ENCODE measurements at regions not wholly inside any gene's neighbourhood (a gene's known extent, or its start where the extent isn't known, plus 50 kb on each side); places are given as distances from the start of the nearest gene placed in this dataset.

DNA sequence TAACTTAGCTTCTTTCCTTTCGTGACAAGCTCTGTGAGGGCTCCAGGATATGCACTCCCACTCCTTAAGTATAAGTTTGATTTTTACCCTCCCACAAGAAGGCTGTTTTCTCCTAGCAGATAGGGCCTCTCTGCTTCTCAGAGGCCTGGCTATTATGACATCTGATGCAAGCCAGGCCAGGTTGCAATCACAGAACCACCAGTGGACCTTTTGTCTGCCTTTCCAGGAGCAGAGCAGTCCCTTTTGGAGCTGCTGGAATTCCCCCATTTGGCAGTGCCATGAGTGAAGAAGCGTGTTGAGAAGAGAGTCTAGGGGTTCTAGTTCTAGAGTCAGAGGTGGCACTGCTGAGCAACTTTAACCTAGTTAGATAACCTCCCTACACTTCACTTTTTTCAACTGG, 1004.3 kb upstream of the SEMA6D start:
- in situ Hi-C loops (cut with HindIII; ENCODE audit: low pct_unique_long_range_greater_than_20kb, low sequenced_read_pairs): no loop called here
- CTCF ChIA-PET: no interaction called here
- no TSS peak for BruUV-seq (replicated peaks)

DNA sequence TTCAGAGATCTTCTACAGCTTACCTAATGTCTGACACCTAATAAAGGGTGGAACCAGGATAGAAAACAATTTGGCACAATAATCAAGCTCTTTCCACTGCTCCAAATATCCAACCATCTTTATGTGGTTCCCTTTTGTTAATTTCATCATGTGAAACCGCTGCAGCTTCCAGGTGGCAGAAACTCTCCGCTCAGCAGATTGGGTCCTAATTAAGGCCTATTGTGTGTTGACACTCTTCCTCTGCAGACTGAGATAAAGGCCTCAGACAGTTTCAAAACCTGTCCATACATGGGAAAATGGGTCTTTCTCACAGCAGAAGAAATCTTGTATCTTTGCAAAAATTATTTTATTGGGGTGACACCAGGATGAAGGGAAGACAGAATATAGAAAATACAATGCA, 1002.4 kb upstream of the SEMA6D start:
- intact Hi-C loops (cut with micrococcal nuclease; ENCODE audit: unreplicated experiment): loop anchor here (10.0 kb wide), 1 partner anchor 60 kb away; no protein-coding TSS in a partner anchor
- CTCF ChIA-PET: no interaction called here

More for the DNA sequence above, 1004.3 kb upstream of the SEMA6D start:
- POLR2A ChIA-PET: no interaction called here
- no peak overlapping the region for H3K4me3 ChIP-seq (ENCODE audit: low read depth in 2 of 2, low read length in 2 of 2)
- no peaks in the 10 kb centered on the region for H3K4me1 ChIP-seq (ENCODE audit: control insufficient read depth, insufficient read depth, low read length)
- peaks cover 3% of the 10 kb centered on the region; the same call in 1 of the 2 replicates for H3K9me3 ChIP-seq (ENCODE audit: control insufficient read depth, insufficient read depth, low read depth, low read length)
- no peak for ATAC-seq
- no peak for TF ChIP-seq TCF7L2 (IDR thresholded peaks at IDR 0.05; ENCODE audit: low read depth, low read length)
- TF ChIP-seq, protein P1, sequence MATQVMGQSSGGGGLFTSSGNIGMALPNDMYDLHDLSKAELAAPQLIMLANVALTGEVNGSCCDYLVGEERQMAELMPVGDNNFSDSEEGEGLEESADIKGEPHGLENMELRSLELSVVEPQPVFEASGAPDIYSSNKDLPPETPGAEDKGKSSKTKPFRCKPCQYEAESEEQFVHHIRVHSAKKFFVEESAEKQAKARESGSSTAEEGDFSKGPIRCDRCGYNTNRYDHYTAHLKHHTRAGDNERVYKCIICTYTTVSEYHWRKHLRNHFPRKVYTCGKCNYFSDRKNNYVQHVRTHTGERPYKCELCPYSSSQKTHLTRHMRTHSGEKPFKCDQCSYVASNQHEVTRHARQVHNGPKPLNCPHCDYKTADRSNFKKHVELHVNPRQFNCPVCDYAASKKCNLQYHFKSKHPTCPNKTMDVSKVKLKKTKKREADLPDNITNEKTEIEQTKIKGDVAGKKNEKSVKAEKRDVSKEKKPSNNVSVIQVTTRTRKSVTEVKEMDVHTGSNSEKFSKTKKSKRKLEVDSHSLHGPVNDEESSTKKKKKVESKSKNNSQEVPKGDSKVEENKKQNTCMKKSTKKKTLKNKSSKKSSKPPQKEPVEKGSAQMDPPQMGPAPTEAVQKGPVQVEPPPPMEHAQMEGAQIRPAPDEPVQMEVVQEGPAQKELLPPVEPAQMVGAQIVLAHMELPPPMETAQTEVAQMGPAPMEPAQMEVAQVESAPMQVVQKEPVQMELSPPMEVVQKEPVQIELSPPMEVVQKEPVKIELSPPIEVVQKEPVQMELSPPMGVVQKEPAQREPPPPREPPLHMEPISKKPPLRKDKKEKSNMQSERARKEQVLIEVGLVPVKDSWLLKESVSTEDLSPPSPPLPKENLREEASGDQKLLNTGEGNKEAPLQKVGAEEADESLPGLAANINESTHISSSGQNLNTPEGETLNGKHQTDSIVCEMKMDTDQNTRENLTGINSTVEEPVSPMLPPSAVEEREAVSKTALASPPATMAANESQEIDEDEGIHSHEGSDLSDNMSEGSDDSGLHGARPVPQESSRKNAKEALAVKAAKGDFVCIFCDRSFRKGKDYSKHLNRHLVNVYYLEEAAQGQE (IDR thresholded peaks at IDR 0.05; ENCODE audit: insufficient read depth in 1 of 2, low read depth in 2 of 2, low read length in 1 of 2): no peak
- no peaks in the 10 kb centered on the region for H3K27me3 ChIP-seq (ENCODE audit: control insufficient read depth, insufficient read depth, low read length)
- H3K36me3 ChIP-seq (ENCODE audit: control insufficient read depth, insufficient read depth, low read length): no peaks in the 10 kb centered on the region
- no peak for DNase-seq (ENCODE audit: low read depth, low spot score)
- H3K27ac ChIP-seq (ENCODE audit: low read length): no peak overlapping the region
- intact Hi-C loops (cut with micrococcal nuclease; ENCODE audit: unreplicated experiment): loop anchor here (10.0 kb wide), 1 partner anchor 58 kb away; no protein-coding TSS in a partner anchor

More for the DNA sequence above, 1002.4 kb upstream of the SEMA6D start:
- POLR2A ChIA-PET: no interaction called here
- Histone ChIP-seq H3K36me3 (ENCODE audit: control insufficient read depth, insufficient read depth, low read length) (no peaks in the 10 kb centered on the region), H3K4me1 (ENCODE audit: control insufficient read depth, insufficient read depth, low read length) (no peaks in the 10 kb centered on the region), H3K27me3 (ENCODE audit: control insufficient read depth, insufficient read depth, low read length) (no peaks in the 10 kb centered on the region), H3K9me3 (ENCODE audit: control insufficient read depth, insufficient read depth, low read depth, low read length) (peaks cover 3% of the 10 kb centered on the region; the same call in 1 of the 2 replicates), H3K4me3 (ENCODE audit: low read depth in 2 of 2, low read length in 2 of 2) (no peak overlapping the region), H3K27ac (ENCODE audit: low read length) (no peak overlapping the region)
- no TSS peak for BruUV-seq (replicated peaks)
- in situ Hi-C loops (cut with HindIII; ENCODE audit: low pct_unique_long_range_greater_than_20kb, low sequenced_read_pairs): no loop called here
- DNase-seq (ENCODE audit: low read depth, low spot score) (no peak), ATAC-seq (no peak)
- TF ChIP-seq TCF7L2 (IDR thresholded peaks at IDR 0.05; ENCODE audit: low read depth, low read length) (no peak), POLR2AphosphoS5 (IDR thresholded peaks at IDR 0.05; ENCODE audit: low read depth, low read length) (no peak), SIN3A (IDR thresholded peaks at IDR 0.05; ENCODE audit: borderline replicate concordance, insufficient read depth, low read depth, low read length) (no peak)
- TF ChIP-seq, protein P1 (IDR thresholded peaks at IDR 0.05; ENCODE audit: insufficient read depth in 1 of 2, low read depth in 2 of 2, low read length in 1 of 2): no peak
